H4 (cell line): ENCODE measurements at regions not wholly inside any gene's neighbourhood (a gene's known extent, or its start where the extent isn't known, plus 50 kb on each side); places are given as distances from the start of the nearest gene placed in this dataset.
"Not testable (repeated sequence)": the region's sequence is repeated elsewhere in the genome, so short reads cannot be mapped to it uniquely, and the experiment has no call there.

ENCODE experiments used
- DNase-seq: peaks from one replicate; pipeline ENCODE4 v3.0.0-alpha.2; 2015; ENCODE audit warnings: low spot score

- no peak for DNase-seq
Measured at GRCh38 chr1:163574119-163574518, 252.4 kb downstream of the NUF2 start.

GRCh38 chr1:163580926-163581325, 259.2 kb downstream of the NUF2 start:
- no peak for DNase-seq

- DNase-seq = no peak
Measured at GRCh38 chr1:163583661-163584181, 262.0 kb downstream of the NUF2 start.

GRCh38 chr1:163585796-163586195, 264.0 kb downstream of the NUF2 start:
- DNase-seq = no peak

- no peak for DNase-seq
Measured at GRCh38 chr1:163588796-163589195, 267.0 kb downstream of the NUF2 start.

GRCh38 chr1:163589735-163590134, 268.0 kb downstream of the NUF2 start:
- DNase-seq = no peak

GRCh38 chr1:163591131-163591530, 269.4 kb downstream of the NUF2 start:
- DNase-seq = not testable (repeated sequence)

- DNase-seq = not testable (repeated sequence)
Measured at GRCh38 chr1:163592623-163593022, 270.9 kb downstream of the NUF2 start.

- DNase-seq = not testable (repeated sequence)
Measured at GRCh38 chr1:163596106-163596505, 274.4 kb downstream of the NUF2 start.

- no peak for DNase-seq
Measured at GRCh38 chr1:163596541-163597258, 274.9 kb downstream of the NUF2 start.

GRCh38 chr1:163604321-163604720, 282.6 kb downstream of the NUF2 start:
- no peak for DNase-seq

GRCh38 chr1:163604896-163605295, 283.1 kb downstream of the NUF2 start:
- no peak for DNase-seq

GRCh38 chr1:163608979-163609378, 287.2 kb downstream of the NUF2 start:
- no peak for DNase-seq

GRCh38 chr1:163609858-163610257, 288.1 kb downstream of the NUF2 start:
- DNase-seq = no peak

GRCh38 chr1:163610486-163610885, 288.7 kb downstream of the NUF2 start:
- DNase-seq = no peak

- no peak for DNase-seq
Measured at GRCh38 chr1:163614361-163614760, 292.6 kb downstream of the NUF2 start.

- no peak for DNase-seq
Measured at GRCh38 chr1:163628034-163628773, 306.4 kb downstream of the NUF2 start.

- DNase-seq = no peak
Measured at GRCh38 chr1:163632269-163632668, 310.5 kb downstream of the NUF2 start.

GRCh38 chr1:163633366-163633765, 311.6 kb downstream of the NUF2 start:
- no peak for DNase-seq

- not testable (repeated sequence) for DNase-seq
Measured at GRCh38 chr1:163645676-163646075, 323.9 kb downstream of the NUF2 start.

- no peak for DNase-seq
Measured at GRCh38 chr1:163650624-163651023, 328.9 kb downstream of the NUF2 start.

- no peak for DNase-seq
Measured at GRCh38 chr1:163652441-163652840, 330.7 kb downstream of the NUF2 start.

- DNase-seq = no peak
Measured at GRCh38 chr1:163655565-163655964, 333.8 kb downstream of the NUF2 start.
